Omental fat pad (tissue), 3 donors: ENCODE measurements at regions not wholly inside any gene's neighbourhood (a gene's known extent, or its start where the extent isn't known, plus 50 kb on each side); places are given as distances from the start of the nearest gene placed in this dataset.
"Not testable (repeated sequence)": the region's sequence is repeated elsewhere in the genome, so short reads cannot be mapped to it uniquely, and the experiment has no call there.

Source experiments
- ATAC-seq: fragments of 150-250 bp; one replicate; pipeline ENCODE4 v1.9.1; 2016; ENCODE audit warnings: mild to moderate bottlenecking, moderate library complexity; ENCODE audit not compliant: low FRiP score
- DNase-seq: peaks from one replicate; pipeline ENCODE4 v3.0.0-alpha.2; 2019; ENCODE audit warnings: low spot score
- TF ChIP-seq, protein P1 (sequence below), 3 donors: fragments of 450-650 bp; IDR thresholded peaks; one replicate each; pipeline ENCODE4 v1.5.1; 2016 to 2017; ENCODE audit warnings: antibody characterized with exemption in 3 of 3, mild to moderate bottlenecking in 3 of 3, moderate library complexity in 2 of 3

DNA sequence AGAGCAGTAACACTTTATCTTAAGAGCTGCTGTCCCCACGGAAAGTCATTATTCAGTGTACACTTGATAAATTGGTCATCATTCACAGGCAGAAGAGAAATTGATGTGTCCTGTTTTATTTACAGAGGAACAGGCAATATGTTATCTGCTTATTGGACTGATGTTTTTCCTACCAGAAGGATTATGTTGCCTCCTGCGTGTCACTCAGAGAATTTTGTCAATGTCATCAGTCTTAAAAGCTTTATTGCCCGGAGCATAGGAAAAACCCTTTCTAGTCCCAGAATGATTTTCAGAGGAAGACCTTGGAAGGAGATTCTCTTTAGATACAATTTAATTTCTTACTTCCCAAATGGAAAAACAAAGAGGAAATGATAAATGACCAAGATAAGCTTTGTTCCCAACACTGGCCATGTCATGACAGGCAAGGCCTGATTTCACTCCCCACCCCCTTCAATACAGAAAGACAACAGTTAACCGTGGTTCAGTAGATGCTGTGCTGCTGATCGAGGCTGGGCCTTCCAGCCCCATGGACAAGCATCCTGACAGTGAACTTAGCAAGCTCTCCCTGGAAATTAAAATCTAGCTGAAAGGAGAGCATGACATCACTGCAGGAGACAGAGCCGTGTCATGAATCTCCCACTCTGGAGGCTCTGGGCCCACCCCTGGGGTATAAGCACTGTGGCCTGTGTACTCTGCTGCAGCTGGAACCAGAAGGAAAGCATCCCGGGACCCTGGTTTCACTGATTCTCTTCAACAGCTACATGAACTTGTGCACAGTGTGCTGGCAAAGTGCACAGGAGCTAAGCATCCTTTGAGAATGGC, 118.8 kb upstream of the LYZL2 start:
- TF ChIP-seq, protein P1, sequence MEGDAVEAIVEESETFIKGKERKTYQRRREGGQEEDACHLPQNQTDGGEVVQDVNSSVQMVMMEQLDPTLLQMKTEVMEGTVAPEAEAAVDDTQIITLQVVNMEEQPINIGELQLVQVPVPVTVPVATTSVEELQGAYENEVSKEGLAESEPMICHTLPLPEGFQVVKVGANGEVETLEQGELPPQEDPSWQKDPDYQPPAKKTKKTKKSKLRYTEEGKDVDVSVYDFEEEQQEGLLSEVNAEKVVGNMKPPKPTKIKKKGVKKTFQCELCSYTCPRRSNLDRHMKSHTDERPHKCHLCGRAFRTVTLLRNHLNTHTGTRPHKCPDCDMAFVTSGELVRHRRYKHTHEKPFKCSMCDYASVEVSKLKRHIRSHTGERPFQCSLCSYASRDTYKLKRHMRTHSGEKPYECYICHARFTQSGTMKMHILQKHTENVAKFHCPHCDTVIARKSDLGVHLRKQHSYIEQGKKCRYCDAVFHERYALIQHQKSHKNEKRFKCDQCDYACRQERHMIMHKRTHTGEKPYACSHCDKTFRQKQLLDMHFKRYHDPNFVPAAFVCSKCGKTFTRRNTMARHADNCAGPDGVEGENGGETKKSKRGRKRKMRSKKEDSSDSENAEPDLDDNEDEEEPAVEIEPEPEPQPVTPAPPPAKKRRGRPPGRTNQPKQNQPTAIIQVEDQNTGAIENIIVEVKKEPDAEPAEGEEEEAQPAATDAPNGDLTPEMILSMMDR (IDR thresholded peaks at IDR 0.05) = no peak
- DNase-seq (no peak), ATAC-seq (no peak)

DNA sequence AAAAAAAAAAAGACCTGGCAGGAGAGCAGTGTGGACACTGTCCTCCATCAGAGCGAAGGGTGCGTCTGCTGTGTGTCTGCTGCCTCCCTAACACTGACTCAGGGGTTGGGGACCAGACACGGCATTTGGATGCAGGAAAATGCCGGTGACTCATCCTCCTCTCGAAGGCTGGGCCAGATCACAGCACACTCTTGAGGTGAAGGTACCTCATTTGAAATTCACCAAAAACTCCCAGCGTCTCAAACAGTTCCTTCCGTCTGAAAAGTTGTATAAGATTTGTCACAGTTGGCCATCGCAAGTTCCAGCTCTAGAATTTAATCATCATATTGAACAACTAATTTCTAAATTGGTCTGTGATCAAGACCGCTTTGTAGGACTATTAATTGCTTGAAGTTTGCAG, 118.1 kb upstream of the LYZL2 start:
- no peak for DNase-seq
- no peak for ATAC-seq
- TF ChIP-seq, protein P1 (IDR thresholded peaks at IDR 0.05) = no peak

DNA sequence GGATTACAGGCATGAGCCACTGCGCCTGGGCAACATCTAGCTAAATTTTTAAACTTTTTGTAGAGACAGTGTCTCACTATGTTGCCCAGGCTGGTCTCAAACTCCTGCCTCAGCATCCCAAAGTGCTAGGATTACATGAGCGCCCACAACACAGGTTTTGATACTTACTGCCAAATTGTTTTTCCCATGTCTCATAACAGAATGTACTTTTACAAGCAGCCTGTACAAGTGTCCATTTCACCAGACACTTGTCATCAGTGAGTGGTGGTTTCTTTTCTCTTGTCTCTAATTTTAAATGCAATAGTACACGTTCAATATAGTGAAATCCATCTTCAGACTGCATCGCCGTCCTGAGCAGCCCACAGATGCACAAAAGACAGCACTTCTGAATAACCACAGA, 116.4 kb upstream of the LYZL2 start:
- TF ChIP-seq, protein P1 (IDR thresholded peaks at IDR 0.05) = no peak
- ATAC-seq = no peak
- no peak for DNase-seq

DNA sequence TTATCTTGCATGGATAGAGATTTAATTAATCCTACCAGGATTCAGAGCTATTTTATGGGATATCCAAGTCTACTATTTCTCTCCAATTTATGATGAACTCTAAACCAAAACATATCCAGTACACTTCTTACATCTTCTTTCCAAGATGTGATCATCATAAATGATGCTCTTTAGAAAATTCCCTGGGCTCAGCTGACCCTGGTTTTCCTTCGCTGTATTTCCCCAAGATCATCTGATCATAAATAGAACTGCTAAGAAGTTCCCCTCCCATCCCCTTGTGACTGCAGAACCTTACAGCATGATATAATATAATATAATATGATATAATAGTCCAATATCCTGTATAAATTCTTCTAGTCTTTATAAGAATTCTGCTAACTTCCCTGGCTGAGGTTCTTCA, 114.6 kb upstream of the LYZL2 start:
- TF ChIP-seq, protein P1 (IDR thresholded peaks at IDR 0.05) = no peak
- ATAC-seq (no peak), DNase-seq (no peak)

DNA sequence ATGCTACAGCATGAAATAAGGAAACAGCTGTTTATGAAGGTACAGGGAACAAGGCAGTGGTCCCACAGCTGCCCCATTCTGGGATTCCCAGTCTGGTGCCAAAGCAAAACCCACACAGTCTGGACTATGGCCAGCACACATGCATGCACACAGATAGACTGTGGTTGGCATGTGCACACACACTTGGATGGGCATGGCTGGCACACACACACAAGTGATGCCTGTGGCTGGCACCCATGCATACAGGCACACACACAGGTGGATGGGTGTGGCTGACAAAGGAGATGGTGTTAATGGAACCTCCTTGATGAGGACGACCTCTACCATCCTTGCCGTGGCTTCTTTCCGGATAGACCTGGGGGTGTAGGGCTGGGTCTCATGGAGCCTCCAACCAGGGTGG, 114.0 kb upstream of the LYZL2 start:
- TF ChIP-seq, protein P1 (IDR thresholded peaks at IDR 0.05) = no peak
- DNase-seq (no peak), ATAC-seq (no peak)

DNA sequence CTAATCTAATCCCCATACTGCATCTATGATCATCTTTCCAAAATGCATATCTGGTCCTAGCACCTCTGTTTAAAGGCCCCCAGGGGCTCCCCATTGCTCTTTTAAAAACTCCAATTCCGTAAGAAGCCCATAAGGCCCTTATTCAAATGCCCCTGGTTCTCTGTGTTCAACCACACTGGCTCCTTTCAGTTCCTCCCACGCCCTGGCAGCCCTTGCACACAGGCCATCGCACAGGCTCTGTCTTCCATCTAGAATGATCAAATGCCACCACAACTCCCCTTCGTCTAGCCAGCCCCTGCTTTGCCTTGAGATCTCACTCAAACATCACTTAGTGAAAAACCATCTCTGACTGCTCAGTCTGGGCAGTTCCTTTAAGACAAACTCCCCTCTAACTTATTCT, 112.9 kb upstream of the LYZL2 start:
- ATAC-seq (no peak), DNase-seq (no peak)
- TF ChIP-seq, protein P1 (IDR thresholded peaks at IDR 0.05) = no peak

DNA sequence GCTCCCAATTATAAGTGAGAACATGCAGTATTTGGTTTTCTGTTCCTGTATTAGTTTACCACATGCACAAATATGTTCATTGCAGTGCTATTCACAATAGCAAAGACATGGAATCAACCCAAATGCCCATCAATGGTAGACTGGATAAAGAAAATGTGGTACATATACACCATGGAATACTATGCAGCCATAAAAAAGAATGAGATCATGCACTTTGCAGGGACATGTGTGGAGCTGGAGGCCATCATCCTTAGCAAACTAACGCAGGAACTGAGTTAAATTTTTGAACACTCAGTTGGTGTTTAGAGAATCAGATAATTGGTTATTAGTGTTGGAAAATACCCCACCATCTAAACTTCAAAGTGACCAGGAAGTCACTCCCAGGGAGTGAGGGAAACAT, 111.2 kb upstream of the LYZL2 start:
- ATAC-seq, DNase-seq: not testable (repeated sequence)
